DND-41 (cell line): ENCODE measurements at regions not wholly inside any gene's neighbourhood (a gene's known extent, or its start where the extent isn't known, plus 50 kb on each side); places are given as distances from the start of the nearest gene placed in this dataset.

ENCODE experiments used
- ATAC-seq: fragments of 200-7000 bp; cut with Tn5 transposase; 3 replicates; pipeline ENCODE4 v1.9.1; 2021; ENCODE audit warnings: low read depth; ENCODE audit not compliant: insufficient read depth
- DNase-seq: peaks from one replicate; pipeline ENCODE4 v3.0.0-alpha.2; 2020
- H2AFZ ChIP-seq: 2 replicates; pipeline ENCODE4 v1.6.0; 2012; ENCODE audit warnings: low read depth, low read length
- H3K27ac ChIP-seq: 2 replicates; pipeline ENCODE4 v1.5.1; 2012; ENCODE audit warnings: low read length, inconsistent platforms
- H3K27me3 ChIP-seq: fragments of 200-600 bp; sonication (generic); 2 replicates; pipeline ENCODE4 v1.6.0; 2012; ENCODE audit warnings: low read length, mild to moderate bottlenecking, inconsistent platforms; ENCODE audit not compliant: insufficient read depth, poor library complexity
- H3K36me3 ChIP-seq: 2 replicates; pipeline ENCODE4 v1.5.1; 2012; ENCODE audit warnings: low read length, inconsistent platforms; ENCODE audit not compliant: insufficient read depth
- H3K4me1 ChIP-seq: 2 replicates; pipeline ENCODE4 v1.5.1; 2012; ENCODE audit warnings: mild to moderate bottlenecking, low read length; ENCODE audit not compliant: insufficient read depth
- H3K4me2 ChIP-seq: 2 replicates; pipeline ENCODE4 v1.6.0; 2012; ENCODE audit warnings: mild to moderate bottlenecking, moderate library complexity, low read length, inconsistent platforms; ENCODE audit not compliant: insufficient read depth
- H3K4me3 ChIP-seq, 2 experiments: fragments of 200-600 bp in 1 of 2; shearing (Covaris generic) in 1 of 2; 2 replicates each; pipeline ENCODE4 v1.5.1; 2012 to 2016; ENCODE audit warnings: inconsistent platforms in 2 of 2, low read length in 2 of 2, mild to moderate bottlenecking in 2 of 2, low read depth in 1 of 2, moderate library complexity in 1 of 2
- H3K79me2 ChIP-seq: 2 replicates; pipeline ENCODE4 v1.6.0; 2012; ENCODE audit warnings: low read length, inconsistent platforms; ENCODE audit not compliant: insufficient read depth
- H3K9ac ChIP-seq: 2 replicates; pipeline ENCODE4 v1.6.0; 2012; ENCODE audit warnings: low read depth, mild to moderate bottlenecking, inconsistent platforms, low read length, moderate library complexity
- H3K9me3 ChIP-seq: 2 replicates; pipeline ENCODE4 v1.5.1; 2012; ENCODE audit warnings: low read length, moderate library complexity, mild to moderate bottlenecking, inconsistent platforms; ENCODE audit not compliant: insufficient read depth, severe bottlenecking
- H4K20me1 ChIP-seq: 2 replicates; pipeline ENCODE4 v1.6.0; 2012; ENCODE audit warnings: low read length; ENCODE audit not compliant: insufficient read depth
- CTCF ChIP-seq: IDR thresholded peaks from 2 replicates; pipeline ENCODE4 v1.5.1; 2012; ENCODE audit warnings: borderline replicate concordance, low read length, moderate library complexity, mild to moderate bottlenecking; ENCODE audit not compliant: poor library complexity, severe bottlenecking; ENCODE audit errors: extremely low read depth
- EZH2 ChIP-seq: IDR thresholded peaks from 3 replicates; pipeline ENCODE4 v1.6.1; 2012; ENCODE audit warnings: borderline replicate concordance, low read depth, mild to moderate bottlenecking, moderate library complexity, low read length, inconsistent platforms; ENCODE audit not compliant: severe bottlenecking

- H3K9me3 ChIP-seq: no peaks in the 10 kb centered on the region
- ATAC-seq: no peak
- no peaks in the 10 kb centered on the region for H3K36me3 ChIP-seq
- H3K27me3 ChIP-seq: peaks cover 2% of the 10 kb centered on the region
- no peaks in the 10 kb centered on the region for H4K20me1 ChIP-seq
- no peak overlapping the region for H3K4me2 ChIP-seq
- no peak overlapping the region for H3K4me3 ChIP-seq
- TF ChIP-seq CTCF: no peak
- no peak for TF ChIP-seq EZH2
- no peak overlapping the region for H2AFZ ChIP-seq
- DNase-seq: no peak
- no peaks in the 10 kb centered on the region for H3K79me2 ChIP-seq
- no peak overlapping the region for H3K27ac ChIP-seq
- no peaks in the 10 kb centered on the region for H3K4me1 ChIP-seq
- no peak overlapping the region for H3K9ac ChIP-seq
These were observed 394.0 kb downstream of the MIAT start for GRCh38 chr22:27051407-27051806.

- no peak for DNase-seq
- Histone ChIP-seq H3K27ac (no peak overlapping the region), H3K79me2 (no peaks in the 10 kb centered on the region), H3K4me1 (no peaks in the 10 kb centered on the region), H3K9ac (no peak overlapping the region), H3K27me3 (peaks cover 6% of the 10 kb centered on the region), H2AFZ (no peak overlapping the region), H3K4me3 (no peak overlapping the region), H3K36me3 (no peaks in the 10 kb centered on the region), H3K9me3 (no peaks in the 10 kb centered on the region), H4K20me1 (no peaks in the 10 kb centered on the region), H3K4me2 (no peak overlapping the region)
- ATAC-seq: no peak
- TF ChIP-seq EZH2: no peak
- TF ChIP-seq CTCF: no peak
These were observed 400.3 kb downstream of the MIAT start for GRCh38 chr22:27057717-27058116.

GRCh38 chr22:27060190-27060589 lies 402.8 kb downstream of the MIAT start:
- Histone ChIP-seq H3K4me1 (no peaks in the 10 kb centered on the region), H3K9me3 (no peaks in the 10 kb centered on the region), H3K9ac (no peak overlapping the region), H3K36me3 (no peaks in the 10 kb centered on the region), H3K4me2 (no peak overlapping the region), H3K27ac (no peak overlapping the region), H4K20me1 (no peaks in the 10 kb centered on the region), H2AFZ (no peak overlapping the region), H3K79me2 (no peaks in the 10 kb centered on the region), H3K27me3 (peaks cover 6% of the 10 kb centered on the region), H3K4me3 (no peak overlapping the region)
- DNase-seq (no peak), ATAC-seq (no peak)
- no peak for TF ChIP-seq EZH2
- TF ChIP-seq CTCF: no peak

GRCh38 chr22:27062910-27063309 lies 405.5 kb downstream of the MIAT start:
- TF ChIP-seq EZH2 (no peak), CTCF (no peak)
- Histone ChIP-seq H3K4me3 (no peak overlapping the region), H3K27ac (no peak overlapping the region), H3K27me3 (peaks cover under 1% of the 10 kb centered on the region), H3K4me1 (no peaks in the 10 kb centered on the region), H3K36me3 (no peaks in the 10 kb centered on the region), H3K79me2 (no peaks in the 10 kb centered on the region), H3K9me3 (no peaks in the 10 kb centered on the region), H2AFZ (no peak overlapping the region), H4K20me1 (no peaks in the 10 kb centered on the region), H3K9ac (no peak overlapping the region), H3K4me2 (no peak overlapping the region)
- DNase-seq: no peak
- no peak for ATAC-seq
